Colonic mucosa (tissue), 4 donors: ENCODE measurements at regions not wholly inside any gene's neighbourhood (a gene's known extent, or its start where the extent isn't known, plus 50 kb on each side); places are given as distances from the start of the nearest gene placed in this dataset.

Experiments used
- DNase-seq: peaks from one replicate; pipeline ENCODE4 v3.0.0-alpha.2; 2020
- H3K27ac ChIP-seq: fragments of 200-600 bp; one replicate; pipeline ENCODE4 v1.8.0; 2021
- H3K27me3 ChIP-seq: fragments of 200-600 bp; one replicate; pipeline ENCODE4 v1.8.0; 2021
- H3K36me3 ChIP-seq: fragments of 200-600 bp; one replicate; pipeline ENCODE4 v1.8.0; 2021
- H3K4me1 ChIP-seq: fragments of 200-600 bp; one replicate; pipeline ENCODE4 v1.8.0; 2021; ENCODE audit warnings: mild to moderate bottlenecking
- H3K4me3 ChIP-seq: fragments of 200-600 bp; one replicate; pipeline ENCODE4 v1.8.0; 2021
- H3K9ac ChIP-seq, 2 donors: one replicate each; pipeline ENCODE4 v1.7.0; 2013; ENCODE audit warnings: control low read depth in 2 of 2, low read depth in 2 of 2, low read length in 2 of 2
- H3K9me3 ChIP-seq: fragments of 200-600 bp; one replicate; pipeline ENCODE4 v1.8.0; 2021
- intact Hi-C: fragments of 100-400 bp; cut with DNase I; formaldehyde crosslinking; loops from one replicate; pipeline ENCODE4 v1.14.1; 2022
- TF ChIP-seq, protein P1 (sequence below): fragments of 200-600 bp; IDR thresholded peaks from one replicate; pipeline ENCODE4 v1.8.0; 2022; ENCODE audit warnings: antibody characterized with exemption, mild to moderate bottlenecking
- donor health status: healthy.
- donor health status: DM: no; HTN: no; CAD: no.
- donor health status: DM: no; HTN: no; CAD: no.

DNA sequence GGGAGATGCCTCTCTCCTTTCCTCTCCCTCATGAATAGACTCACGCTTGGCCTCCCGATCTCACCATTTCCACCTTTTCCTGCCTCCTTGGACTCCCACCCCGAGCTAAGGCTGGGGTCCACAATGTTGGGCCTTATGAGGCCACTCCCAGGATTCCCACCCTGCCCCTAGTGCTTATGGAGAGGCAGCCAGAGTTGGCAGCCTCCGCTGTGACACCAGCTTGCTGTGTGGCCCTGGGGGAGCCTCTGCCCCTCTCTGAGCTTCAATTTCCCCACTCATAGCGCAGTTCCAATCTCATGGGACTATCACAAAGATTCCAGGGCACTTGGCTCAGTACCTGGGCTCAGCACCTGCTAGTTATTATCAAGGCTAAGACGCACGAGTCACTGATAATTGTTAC lies 118.7 kb upstream of the WNT4 start:
- no peak overlapping the region for H3K27ac ChIP-seq
- peak overlapping the region in 1 of 2 donors; percentile 22 for H3K9ac ChIP-seq

DNA sequence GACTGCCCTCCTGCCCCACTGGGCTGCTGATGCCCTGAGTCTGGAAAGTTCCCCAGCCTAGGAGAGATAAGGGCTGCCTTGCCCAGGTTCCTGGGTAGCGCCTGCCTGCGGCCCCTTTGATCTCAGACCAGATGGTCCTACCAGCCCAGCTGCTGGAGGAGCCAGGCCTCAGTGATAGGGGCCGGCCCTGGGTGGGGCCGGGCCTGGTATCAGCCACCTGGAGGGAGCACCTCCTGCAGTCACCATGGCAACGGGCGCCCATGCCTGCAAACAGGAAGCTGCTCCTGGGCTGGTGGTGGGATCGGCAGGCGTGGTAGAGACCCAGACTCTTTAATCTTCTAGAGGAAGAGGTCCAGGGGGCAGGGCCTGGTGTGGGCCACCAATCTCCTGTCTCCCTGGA lies 119.7 kb upstream of the WNT4 start:
- Histone ChIP-seq H3K27me3 (no peaks in the 10 kb centered on the region), H3K36me3 (no peaks in the 10 kb centered on the region), H3K9ac (peak overlapping the region in 1 of 2 donors; percentile 66), H3K9me3 (no peaks in the 10 kb centered on the region), H3K4me3 (no peak overlapping the region), H3K27ac (no peak overlapping the region), H3K4me1 (no peaks in the 10 kb centered on the region)
- TF ChIP-seq, protein P1, sequence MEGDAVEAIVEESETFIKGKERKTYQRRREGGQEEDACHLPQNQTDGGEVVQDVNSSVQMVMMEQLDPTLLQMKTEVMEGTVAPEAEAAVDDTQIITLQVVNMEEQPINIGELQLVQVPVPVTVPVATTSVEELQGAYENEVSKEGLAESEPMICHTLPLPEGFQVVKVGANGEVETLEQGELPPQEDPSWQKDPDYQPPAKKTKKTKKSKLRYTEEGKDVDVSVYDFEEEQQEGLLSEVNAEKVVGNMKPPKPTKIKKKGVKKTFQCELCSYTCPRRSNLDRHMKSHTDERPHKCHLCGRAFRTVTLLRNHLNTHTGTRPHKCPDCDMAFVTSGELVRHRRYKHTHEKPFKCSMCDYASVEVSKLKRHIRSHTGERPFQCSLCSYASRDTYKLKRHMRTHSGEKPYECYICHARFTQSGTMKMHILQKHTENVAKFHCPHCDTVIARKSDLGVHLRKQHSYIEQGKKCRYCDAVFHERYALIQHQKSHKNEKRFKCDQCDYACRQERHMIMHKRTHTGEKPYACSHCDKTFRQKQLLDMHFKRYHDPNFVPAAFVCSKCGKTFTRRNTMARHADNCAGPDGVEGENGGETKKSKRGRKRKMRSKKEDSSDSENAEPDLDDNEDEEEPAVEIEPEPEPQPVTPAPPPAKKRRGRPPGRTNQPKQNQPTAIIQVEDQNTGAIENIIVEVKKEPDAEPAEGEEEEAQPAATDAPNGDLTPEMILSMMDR: no peak
- DNase-seq: peak; percentile 85
- intact Hi-C loops: no loop called here

More for the DNA sequence above, 118.7 kb upstream of the WNT4 start:
- no peak for DNase-seq
- no peaks in the 10 kb centered on the region for H3K9me3 ChIP-seq
- H3K27me3 ChIP-seq: no peaks in the 10 kb centered on the region
- peaks cover 4% of the 10 kb centered on the region for H3K4me1 ChIP-seq
- TF ChIP-seq, protein P1: no peak
- no peak overlapping the region for H3K4me3 ChIP-seq
- no peaks in the 10 kb centered on the region for H3K36me3 ChIP-seq
- intact Hi-C loops: no loop called here

DNA sequence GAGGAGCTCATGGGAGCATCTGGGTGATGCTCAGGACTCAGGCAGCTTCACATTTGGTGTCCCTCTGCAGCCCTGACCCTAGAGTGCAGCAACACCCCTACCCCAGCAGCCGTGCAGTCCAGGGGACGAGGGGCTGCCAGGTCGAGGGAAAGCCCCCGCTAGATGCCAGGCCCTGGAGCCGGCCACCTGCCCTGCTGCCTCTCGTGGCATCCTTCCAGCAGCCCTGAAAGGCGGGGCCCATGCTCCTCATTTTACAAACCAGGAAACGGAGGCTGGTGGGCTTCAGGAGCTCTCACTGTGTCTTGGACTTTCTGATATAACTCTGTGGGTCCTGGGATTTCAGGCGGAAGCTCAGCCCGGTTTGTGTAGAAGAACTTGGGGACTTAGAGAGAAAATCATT lies 120.5 kb upstream of the WNT4 start:
- peak; percentile 41 for DNase-seq
- no peak overlapping the region for H3K4me3 ChIP-seq
- no peak overlapping the region for H3K9ac ChIP-seq
- no peak overlapping the region for H3K27ac ChIP-seq
- no peaks in the 10 kb centered on the region for H3K36me3 ChIP-seq
- H3K9me3 ChIP-seq: no peaks in the 10 kb centered on the region
- TF ChIP-seq, protein P1: no peak
- no peaks in the 10 kb centered on the region for H3K4me1 ChIP-seq
- intact Hi-C loops: no loop called here
- no peaks in the 10 kb centered on the region for H3K27me3 ChIP-seq

DNA sequence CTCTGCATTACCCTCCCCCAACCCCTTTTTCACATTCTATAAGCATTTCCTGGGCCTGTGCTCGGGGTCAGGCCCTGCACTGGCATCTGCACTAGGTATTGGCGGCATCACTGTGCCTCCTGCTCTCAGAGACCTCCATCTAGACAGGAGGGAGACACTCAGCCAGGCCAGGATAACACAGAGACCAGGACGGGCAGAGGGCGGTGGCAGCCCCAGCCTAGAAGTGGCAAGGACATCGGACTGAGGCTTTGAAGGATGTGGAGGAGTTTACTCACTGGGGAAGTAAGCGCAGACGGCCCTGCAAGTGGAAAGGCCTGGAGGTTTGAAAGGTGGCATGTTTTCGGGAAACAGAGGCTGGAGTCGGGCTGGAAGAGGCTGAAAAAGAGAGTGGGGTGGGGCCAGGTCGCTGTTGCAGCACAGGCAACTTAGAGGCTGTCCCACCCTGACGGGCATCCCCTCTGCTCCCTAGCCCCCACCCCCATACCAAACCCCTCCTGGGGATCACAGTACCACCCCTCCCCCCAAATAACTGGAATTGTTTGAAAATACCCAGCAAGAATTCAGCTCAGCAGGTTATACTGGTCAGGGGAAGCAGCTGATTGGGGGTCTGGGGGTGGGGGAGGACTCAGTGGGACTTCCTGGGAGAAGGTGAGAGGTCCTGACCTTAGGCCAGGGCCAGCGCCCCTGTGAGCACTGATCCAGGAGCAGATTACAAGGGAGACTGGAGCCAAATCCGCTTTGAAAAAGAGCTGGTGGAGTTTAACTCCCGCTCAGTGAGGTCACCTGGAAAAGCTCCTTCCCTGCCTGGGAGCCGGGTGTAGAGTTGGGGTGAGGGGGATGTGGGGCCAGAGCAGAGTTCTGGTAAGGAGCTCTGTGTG lies 121.8 kb upstream of the WNT4 start:
- no peaks in the 10 kb centered on the region for H3K9me3 ChIP-seq
- TF ChIP-seq, protein P1: no peak
- intact Hi-C loops: no loop called here
- no peaks in the 10 kb centered on the region for H3K27me3 ChIP-seq
- no peaks in the 10 kb centered on the region for H3K36me3 ChIP-seq
- no peaks in the 10 kb centered on the region for H3K4me1 ChIP-seq
- H3K4me3 ChIP-seq: no peak overlapping the region
- H3K9ac ChIP-seq: no peak overlapping the region
- DNase-seq: no peak
- H3K27ac ChIP-seq: no peak overlapping the region

DNA sequence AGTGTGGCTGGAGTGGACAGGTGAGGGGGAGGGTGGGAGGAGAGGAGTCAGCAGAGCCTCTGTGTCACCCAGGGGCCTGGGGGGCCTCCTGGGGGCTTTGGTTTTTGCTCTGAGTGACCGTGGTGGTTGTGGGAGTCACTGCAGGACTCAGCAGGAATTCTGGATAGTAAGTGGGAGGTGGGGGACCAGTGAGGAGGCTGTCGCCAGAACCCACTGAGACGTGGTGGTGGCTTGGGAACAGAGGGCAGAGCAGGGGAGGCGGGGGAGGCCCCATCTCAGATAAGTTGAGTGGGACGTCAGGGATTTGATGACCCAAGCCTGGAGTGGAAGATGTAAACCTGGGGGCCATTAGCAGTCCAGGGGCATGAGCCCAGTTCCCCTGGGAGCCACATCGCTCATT lies 123.2 kb upstream of the WNT4 start:
- Histone ChIP-seq H3K4me1 (no peaks in the 10 kb centered on the region), H3K36me3 (no peaks in the 10 kb centered on the region), H3K9me3 (no peaks in the 10 kb centered on the region), H3K9ac (no peak overlapping the region), H3K27ac (no peak overlapping the region), H3K4me3 (no peak overlapping the region), H3K27me3 (no peaks in the 10 kb centered on the region)
- TF ChIP-seq, protein P1: no peak
- DNase-seq: no peak
- intact Hi-C loops: no loop called here
